ENCODE measurements at regions not wholly inside any gene's neighbourhood (a gene's known extent, or its start where the extent isn't known, plus 50 kb on each side); places are given as distances from the start of the nearest gene placed in this dataset.

GRCh38 chr10:58888957-58889356, 287.5 kb upstream of the PHYHIPL start:
- peaks cover 0 to 4% (median 0%) of the 10 kb centered on the region in 4 donors for H3K4me1 ChIP-seq
- no peak for DNase-seq
- whole genome bisulfite sequencing, 5 donors: 63 to 71% (median 69%) methylated on average over 3 of the region's 3 CpGs
- H3K27ac ChIP-seq: no peak overlapping the region
- H3K27me3 ChIP-seq: no peaks in the 10 kb centered on the region
- no peak for TF ChIP-seq POLR2A (IDR thresholded peaks at IDR 0.05)
- TF ChIP-seq CTCF (IDR thresholded peaks at IDR 0.05): no peak
- TF ChIP-seq POLR2AphosphoS5 (IDR thresholded peaks at IDR 0.05): no peak
- TF ChIP-seq EP300 (IDR thresholded peaks at IDR 0.05): no peak
- H3K4me3 ChIP-seq: no peak overlapping the region
- intact Hi-C loops (cut with DNase I; ENCODE audit: low total_unique reads): no loop called here
- no peaks in the 10 kb centered on the region for H3K9me3 ChIP-seq
- no peaks in the 10 kb centered on the region for H3K36me3 ChIP-seq

GRCh38 chr10:58892031-58892531, 284.4 kb upstream of the PHYHIPL start:
- Histone ChIP-seq H3K4me3 (no peak overlapping the region), H3K27ac (no peak overlapping the region), H3K36me3 (no peaks in the 10 kb centered on the region), H3K27me3 (no peaks in the 10 kb centered on the region), H3K4me1 (peaks cover 0 to 4% (median 0%) of the 10 kb centered on the region in 4 donors), H3K9me3 (no peaks in the 10 kb centered on the region)
- intact Hi-C loops (cut with DNase I; ENCODE audit: low total_unique reads): no loop called here
- WGBS, 5 donors: 48 to 62% (median 58%) methylated on average over 3 of the region's 3 CpGs
- peak in 1 of 2 donors; percentile 34 for DNase-seq
- TF ChIP-seq POLR2A (IDR thresholded peaks at IDR 0.05): no peak
- no peak for TF ChIP-seq CTCF (IDR thresholded peaks at IDR 0.05)
- no peak for TF ChIP-seq POLR2AphosphoS5 (IDR thresholded peaks at IDR 0.05)
- no peak for TF ChIP-seq EP300 (IDR thresholded peaks at IDR 0.05)

- no peaks in the 10 kb centered on the region for H3K27me3 ChIP-seq
- 60 to 72% (median 67%) methylated on average over 2 of the region's 2 CpGs for WGBS, 5 donors
- no peak overlapping the region for H3K4me3 ChIP-seq
- peaks cover 0 to 4% (median 0%) of the 10 kb centered on the region in 4 donors for H3K4me1 ChIP-seq
- TF ChIP-seq POLR2A (IDR thresholded peaks at IDR 0.05) (no peak), POLR2AphosphoS5 (IDR thresholded peaks at IDR 0.05) (no peak), EP300 (IDR thresholded peaks at IDR 0.05) (no peak), CTCF (IDR thresholded peaks at IDR 0.05) (no peak)
- H3K9me3 ChIP-seq: no peaks in the 10 kb centered on the region
- no peak overlapping the region for H3K27ac ChIP-seq
- DNase-seq: peak in 1 of 2 donors; percentile 17
- no peaks in the 10 kb centered on the region for H3K36me3 ChIP-seq
- intact Hi-C loops (cut with DNase I; ENCODE audit: low total_unique reads): no loop called here
Observed at GRCh38 chr10:58894929-58895328, 281.5 kb upstream of the PHYHIPL start.

- H3K4me1 ChIP-seq: peaks cover 0 to 4% (median 0%) of the 10 kb centered on the region in 4 donors
- H3K27ac ChIP-seq: no peak overlapping the region
- H3K9me3 ChIP-seq: no peaks in the 10 kb centered on the region
- no peak for DNase-seq
- TF ChIP-seq POLR2A (IDR thresholded peaks at IDR 0.05): no peak
- TF ChIP-seq POLR2AphosphoS5 (IDR thresholded peaks at IDR 0.05): no peak
- TF ChIP-seq EP300 (IDR thresholded peaks at IDR 0.05): no peak
- 45 to 63% (median 55%) methylated on average over 1 of the region's 1 CpG for WGBS, 5 donors
- H3K27me3 ChIP-seq: no peaks in the 10 kb centered on the region
- intact Hi-C loops (cut with DNase I; ENCODE audit: low total_unique reads): no loop called here
- H3K4me3 ChIP-seq: no peak overlapping the region
- H3K36me3 ChIP-seq: no peaks in the 10 kb centered on the region
Observed at GRCh38 chr10:58896229-58896628, 280.2 kb upstream of the PHYHIPL start.

- H3K27ac ChIP-seq: no peak overlapping the region
- TF ChIP-seq POLR2AphosphoS5 (IDR thresholded peaks at IDR 0.05) (no peak), EP300 (IDR thresholded peaks at IDR 0.05) (no peak), POLR2A (IDR thresholded peaks at IDR 0.05) (no peak), CTCF (IDR thresholded peaks at IDR 0.05) (no peak)
- intact Hi-C loops (cut with DNase I; ENCODE audit: low total_unique reads): no loop called here
- no peak overlapping the region for H3K4me3 ChIP-seq
- DNase-seq: no peak
- H3K9me3 ChIP-seq: no peaks in the 10 kb centered on the region
- H3K27me3 ChIP-seq: no peaks in the 10 kb centered on the region
- no peaks in the 10 kb centered on the region for H3K36me3 ChIP-seq
- no peaks in the 10 kb centered on the region for H3K4me1 ChIP-seq
Observed at GRCh38 chr10:58897236-58897635, 279.2 kb upstream of the PHYHIPL start.
